Keratinocyte (primary cell): ENCODE measurements at regions not wholly inside any gene's neighbourhood (a gene's known extent, or its start where the extent isn't known, plus 50 kb on each side); places are given as distances from the start of the nearest gene placed in this dataset.

ENCODE experiments used
- DNase-seq: peaks from one replicate; pipeline ENCODE4 v3.0.0-alpha.2; 2011; ENCODE audit warnings: low read depth, missing footprints, low spot score
- FAIRE-seq: peaks from 2 replicates; lab custom pipeline; 2011; peaks lifted over from hg19 to GRCh38; lab: Jason Lieb, UNC
- H2AFZ ChIP-seq: 2 replicates; pipeline ENCODE4 v1.6.0; 2012; ENCODE audit warnings: low read length, control low read depth, inconsistent platforms; ENCODE audit not compliant: control insufficient read depth
- H3K27ac ChIP-seq: 2 replicates; pipeline ENCODE4 v1.5.1; 2011; ENCODE audit warnings: low read length; ENCODE audit not compliant: control insufficient read depth, insufficient read depth
- H3K27me3 ChIP-seq: 3 replicates; pipeline ENCODE4 v1.6.0; 2011; ENCODE audit warnings: low read length; ENCODE audit not compliant: control insufficient read depth, insufficient read depth; ENCODE audit errors: extremely low read depth
- H3K36me3 ChIP-seq, 2 experiments: 2 replicates in 1 of 2; 3 replicates in 1 of 2; pipeline ENCODE4 v1.5.1; 2011; ENCODE audit warnings: low read length in 2 of 2, mild to moderate bottlenecking in 1 of 2; ENCODE audit not compliant: control insufficient read depth in 2 of 2, insufficient read depth in 2 of 2; ENCODE audit errors: extremely low read depth in 1 of 2
- H3K4me1 ChIP-seq: 3 replicates; pipeline ENCODE4 v1.5.1; 2011; ENCODE audit warnings: low read length; ENCODE audit not compliant: control insufficient read depth, insufficient read depth; ENCODE audit errors: extremely low read depth
- H3K4me2 ChIP-seq: 3 replicates; pipeline ENCODE4 v1.6.0; 2011; ENCODE audit warnings: low read depth, low read length; ENCODE audit not compliant: control insufficient read depth, insufficient read depth; ENCODE audit errors: extremely low read depth
- H3K4me3 ChIP-seq, 3 experiments: fragments of 200-600 bp in 1 of 3; sonication (generic) in 1 of 3; 2 replicates in 2 of 3; 3 replicates in 1 of 3; pipeline ENCODE4 v1.5.1; 2011 to 2016; ENCODE audit warnings: low read length in 3 of 3, mild to moderate bottlenecking in 3 of 3, control low read depth in 2 of 3, inconsistent platforms in 1 of 3, low read depth in 1 of 3, mixed read lengths in 1 of 3, mixed run types in 1 of 3, moderate library complexity in 1 of 3; ENCODE audit not compliant: control insufficient read depth in 2 of 3, insufficient read depth in 2 of 3; ENCODE audit errors: extremely low read depth in 1 of 3
- H3K79me2 ChIP-seq: 2 replicates; pipeline ENCODE4 v1.6.0; 2012; ENCODE audit warnings: low read length; ENCODE audit not compliant: control insufficient read depth, insufficient read depth
- H3K9ac ChIP-seq: 3 replicates; pipeline ENCODE4 v1.6.0; 2011; ENCODE audit warnings: low read length; ENCODE audit not compliant: control insufficient read depth, insufficient read depth; ENCODE audit errors: extremely low read depth
- H3K9me1 ChIP-seq: 3 replicates; pipeline ENCODE4 v1.6.0; 2011; ENCODE audit warnings: low read length; ENCODE audit not compliant: control insufficient read depth, insufficient read depth; ENCODE audit errors: extremely low read depth
- H3K9me3 ChIP-seq: 2 replicates; pipeline ENCODE4 v1.5.1; 2012; ENCODE audit warnings: low read depth, low read length; ENCODE audit not compliant: control insufficient read depth
- H4K20me1 ChIP-seq: 3 replicates; pipeline ENCODE4 v1.6.0; 2011; ENCODE audit warnings: low read length; ENCODE audit not compliant: control insufficient read depth, insufficient read depth; ENCODE audit errors: extremely low read depth
- EZH2 ChIP-seq: IDR thresholded peaks from one replicate; pipeline ENCODE4 v1.6.1; 2012; ENCODE audit warnings: inconsistent platforms, mild to moderate bottlenecking, low read length, moderate library complexity
- dilution Hi-C: fragments of 300-500 bp; cut with MboI; formaldehyde crosslinking; loops from one replicate; pipeline ENCODE4 v1.7.0; 2020; ENCODE audit warnings: low sequenced_read_pairs; ENCODE audit not compliant: extremely low pct_ligation_motif_present
- TF ChIP-seq, protein P1 (sequence below), 3 experiments: IDR thresholded peaks in 1 of 3; conservative IDR thresholded peaks in 1 of 3; optimal IDR thresholded peaks in 1 of 3; 2 replicates in 2 of 3; 3 replicates in 1 of 3; pipeline versions ENCODE3 to v1.5.1; 2011; ENCODE audit warnings: low read length in 3 of 3, mild to moderate bottlenecking in 3 of 3, moderate library complexity in 2 of 3, control low read depth in 1 of 3, inconsistent platforms in 1 of 3; ENCODE audit not compliant: insufficient read depth in 2 of 3; ENCODE audit errors: extremely low read depth in 1 of 3

DNA sequence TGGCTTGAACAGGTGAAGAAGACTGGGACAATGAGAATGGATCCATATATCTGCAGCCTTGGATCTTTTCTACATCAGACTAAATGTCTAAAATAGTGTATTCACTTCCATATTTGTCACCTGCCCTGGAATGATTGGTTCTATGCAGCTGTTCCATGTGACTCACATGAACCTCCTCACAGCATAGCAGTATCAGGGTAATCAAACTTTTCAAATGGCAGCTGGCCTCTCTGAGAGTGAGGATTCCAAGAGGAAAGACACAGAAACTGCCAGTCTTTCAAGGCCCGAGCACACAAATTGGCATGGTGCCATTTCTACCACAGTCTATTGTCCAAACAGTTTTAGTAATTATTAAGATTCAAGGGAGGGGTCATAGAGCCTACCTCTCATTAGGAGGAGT lies 859.3 kb downstream of the BCL11A start:
- Histone ChIP-seq H3K79me2 (no peaks in the 10 kb centered on the region), H3K4me3 (no peak overlapping the region), H3K9ac (no peak overlapping the region), H2AFZ (no peak overlapping the region), H3K36me3 (no peaks in the 10 kb centered on the region), H3K27me3 (no peaks in the 10 kb centered on the region), H3K4me2 (no peak overlapping the region), H3K27ac (no peak overlapping the region), H4K20me1 (no peaks in the 10 kb centered on the region), H3K9me3 (no peaks in the 10 kb centered on the region), H3K4me1 (no peaks in the 10 kb centered on the region), H3K9me1 (no peaks in the 10 kb centered on the region)
- TF ChIP-seq, protein P1, sequence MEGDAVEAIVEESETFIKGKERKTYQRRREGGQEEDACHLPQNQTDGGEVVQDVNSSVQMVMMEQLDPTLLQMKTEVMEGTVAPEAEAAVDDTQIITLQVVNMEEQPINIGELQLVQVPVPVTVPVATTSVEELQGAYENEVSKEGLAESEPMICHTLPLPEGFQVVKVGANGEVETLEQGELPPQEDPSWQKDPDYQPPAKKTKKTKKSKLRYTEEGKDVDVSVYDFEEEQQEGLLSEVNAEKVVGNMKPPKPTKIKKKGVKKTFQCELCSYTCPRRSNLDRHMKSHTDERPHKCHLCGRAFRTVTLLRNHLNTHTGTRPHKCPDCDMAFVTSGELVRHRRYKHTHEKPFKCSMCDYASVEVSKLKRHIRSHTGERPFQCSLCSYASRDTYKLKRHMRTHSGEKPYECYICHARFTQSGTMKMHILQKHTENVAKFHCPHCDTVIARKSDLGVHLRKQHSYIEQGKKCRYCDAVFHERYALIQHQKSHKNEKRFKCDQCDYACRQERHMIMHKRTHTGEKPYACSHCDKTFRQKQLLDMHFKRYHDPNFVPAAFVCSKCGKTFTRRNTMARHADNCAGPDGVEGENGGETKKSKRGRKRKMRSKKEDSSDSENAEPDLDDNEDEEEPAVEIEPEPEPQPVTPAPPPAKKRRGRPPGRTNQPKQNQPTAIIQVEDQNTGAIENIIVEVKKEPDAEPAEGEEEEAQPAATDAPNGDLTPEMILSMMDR (optimal IDR thresholded peaks at IDR 0.05 in 1 of 3, IDR thresholded peaks at IDR 0.05 in 1 of 3, conservative IDR thresholded peaks at IDR 0.05 in 1 of 3; ENCODE audit: extremely low read depth in 1 of 3, insufficient read depth in 2 of 3, low read length in 3 of 3) = no peak
- TF ChIP-seq EZH2 = no peak
- no peak for FAIRE-seq
- dilution Hi-C loops = no loop called here
- DNase-seq = no peak

DNA sequence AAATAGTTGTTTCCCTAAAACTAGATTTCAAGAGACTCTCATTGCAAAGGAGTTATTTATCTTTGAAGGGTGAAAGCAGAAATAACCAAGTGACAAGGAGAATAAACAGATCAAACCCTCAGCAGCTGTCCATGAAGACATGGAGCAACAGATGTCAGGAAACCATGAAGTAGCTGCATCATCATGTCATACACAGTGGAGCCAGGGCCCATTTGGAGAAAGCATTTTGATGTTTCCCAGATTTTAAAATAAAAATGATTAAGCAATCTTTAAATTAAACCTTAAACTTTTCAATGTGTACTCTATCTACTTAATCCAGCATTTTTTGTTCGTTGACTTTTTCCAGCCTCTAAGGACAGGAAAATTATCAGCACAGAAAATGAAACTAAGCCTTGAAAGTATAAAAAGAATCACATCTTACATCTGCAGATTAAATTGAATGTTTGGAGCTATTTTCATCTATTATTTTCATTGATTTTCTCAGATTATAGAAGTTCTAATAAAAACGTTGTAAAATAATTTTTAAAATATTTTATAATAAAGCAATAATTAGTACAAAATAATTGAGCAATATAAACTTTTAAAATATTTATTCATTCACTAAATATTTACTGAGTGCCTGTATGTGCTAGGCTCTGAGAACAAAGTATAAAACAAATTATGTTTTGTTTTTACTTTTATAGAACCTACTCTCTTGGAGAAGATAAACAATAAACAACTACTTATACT lies 860.1 kb downstream of the BCL11A start:
- H3K9ac ChIP-seq = no peak overlapping the region
- DNase-seq (no peak), FAIRE-seq (no peak)
- H3K9me1 ChIP-seq = no peaks in the 10 kb centered on the region
- H3K4me2 ChIP-seq = no peak overlapping the region
- no peak overlapping the region for H2AFZ ChIP-seq
- H3K79me2 ChIP-seq = no peaks in the 10 kb centered on the region
- H3K4me3 ChIP-seq = no peak overlapping the region
- dilution Hi-C loops = no loop called here
- H3K27me3 ChIP-seq = no peaks in the 10 kb centered on the region
- no peaks in the 10 kb centered on the region for H3K4me1 ChIP-seq
- TF ChIP-seq, protein P1 (optimal IDR thresholded peaks at IDR 0.05 in 1 of 3, IDR thresholded peaks at IDR 0.05 in 1 of 3, conservative IDR thresholded peaks at IDR 0.05 in 1 of 3; ENCODE audit: extremely low read depth in 1 of 3, insufficient read depth in 2 of 3, low read length in 3 of 3) = no peak
- TF ChIP-seq EZH2 = no peak
- no peak overlapping the region for H3K27ac ChIP-seq
- no peaks in the 10 kb centered on the region for H4K20me1 ChIP-seq
- no peaks in the 10 kb centered on the region for H3K9me3 ChIP-seq
- no peaks in the 10 kb centered on the region for H3K36me3 ChIP-seq
